Adrenal gland (tissue), 9 donors: ENCODE measurements at regions not wholly inside any gene's neighbourhood (a gene's known extent, or its start where the extent isn't known, plus 50 kb on each side); places are given as distances from the start of the nearest gene placed in this dataset.

Source experiments
- DNase-seq, 7 donors: peaks; one replicate each; pipeline ENCODE4 v3.0.0-alpha.2; 2019 to 2020
- H3K27ac ChIP-seq, 5 donors: fragments of 200-600 bp; sonication (generic) in 4 of 5; 1 replicate in 3 of 5; 2 replicates in 2 of 5; pipeline versions ENCODE4 v1.5.1 to v1.8.0; 2016 to 2020; ENCODE audit warnings: mild to moderate bottlenecking in 1 of 5
- H3K27me3 ChIP-seq: fragments of 200-600 bp; 2 replicates; pipeline ENCODE4 v1.8.0; 2021
- H3K36me3 ChIP-seq, 2 donors: fragments of 200-600 bp; replicated peaks in 1 of 2; 1 replicate in 1 of 2; 2 replicates in 1 of 2; pipeline versions ENCODE4 v1.5.1 to v1.8.0; 2018 to 2022
- H3K4me1 ChIP-seq, 2 donors: fragments of 200-600 bp; replicated peaks in 1 of 2; 1 replicate in 1 of 2; 2 replicates in 1 of 2; pipeline versions ENCODE4 v1.5.1 to v1.8.0; 2018 to 2021
- H3K4me3 ChIP-seq, 4 donors: fragments of 200-600 bp; sonication (generic) in 3 of 4; one replicate each; pipeline ENCODE4 v1.5.1; 2016 to 2018
- H3K9me3 ChIP-seq, 3 donors: fragments of 200-600 bp; sonication (generic) in 1 of 3; replicated peaks in 1 of 3; 1 replicate in 2 of 3; 2 replicates in 1 of 3; pipeline versions ENCODE4 v1.5.1 to v1.8.0; 2016 to 2021
- CTCF ChIP-seq, 6 experiments: fragments of 450-650 bp in 4 of 6; fragments of 200-600 bp in 2 of 6; sonication (generic) in 1 of 6; IDR thresholded peaks; 1 replicate in 5 of 6; 2 replicates in 1 of 6; pipeline versions ENCODE4 v1.5.1 to v1.8.0; 2016 to 2021; ENCODE audit warnings: antibody characterized with exemption in 6 of 6, mild to moderate bottlenecking in 2 of 6, moderate library complexity in 1 of 6
- POLR2A ChIP-seq, 2 donors: fragments of 450-650 bp; IDR thresholded peaks; one replicate each; pipeline ENCODE4 v1.6.1; 2017; ENCODE audit warnings: antibody characterized with exemption in 2 of 2, mild to moderate bottlenecking in 2 of 2, moderate library complexity in 1 of 2
- WGBS, 4 donors: extraction: QIAGEN DNeasy Blood & Tissue Kit in 2 of 4; methylation state at CpG; one replicate each; pipeline versions ENCODE4 v1.1.5 to v1.1.7; 2013 to 2017; 5-methylcytosine and 5-hydroxymethylcytosine counted together
- intact Hi-C, 2 donors: fragments of 100-400 bp; cut with DNase I; formaldehyde crosslinking; loops; one replicate each; pipeline versions ENCODE4 v1.14.1 to v1.15.0; 2022 to 2023
- donor health status: healthy with polysubstance abuse.
- donor health status: Bipolar disorder and iron deficiency.
- donor health status: DM: yes; HTN: yes; CAD: no.
- donor health status: DM: no; HTN: no; CAD: no.
- donor health status: DM: no; HTN: no; CAD: no.

GRCh38 chr18:10029711-10030110 is 115.9 kb downstream of the VAPA start:
- TF ChIP-seq POLR2A (IDR thresholded peaks at IDR 0.05) = no peak
- TF ChIP-seq CTCF (IDR thresholded peaks at IDR 0.05) = no peak
- no peaks in the 10 kb centered on the region for H3K9me3 ChIP-seq
- H3K27me3 ChIP-seq = no peaks in the 10 kb centered on the region
- DNase-seq = no peak
- H3K4me1 ChIP-seq = peaks cover 3 to 13% of the 10 kb centered on the region in 2 donors
- intact Hi-C loops = no loop called here
- no peak overlapping the region for H3K4me3 ChIP-seq
- peak overlapping the region in 1 of 5 donors; percentile 10 for H3K27ac ChIP-seq
- 76 to 93% (median 91%) methylated on average over 10 of the region's 10 CpGs for WGBS, 4 donors
- H3K36me3 ChIP-seq = no peaks in the 10 kb centered on the region

- Histone ChIP-seq H3K27ac (no peak overlapping the region), H3K27me3 (no peaks in the 10 kb centered on the region), H3K36me3 (no peaks in the 10 kb centered on the region), H3K4me1 (peaks cover 3 to 22% of the 10 kb centered on the region in 2 donors), H3K9me3 (no peaks in the 10 kb centered on the region), H3K4me3 (no peak overlapping the region)
- no peak for TF ChIP-seq CTCF (IDR thresholded peaks at IDR 0.05)
- no peak for TF ChIP-seq POLR2A (IDR thresholded peaks at IDR 0.05)
- 79 to 90% (median 87%) methylated on average over 20 to 25 of the region's 25 CpGs for WGBS, 4 donors
- intact Hi-C loops = no loop called here
- no peak for DNase-seq
These were observed 117.2 kb downstream of the VAPA start for GRCh38 chr18:10030816-10031541.

- intact Hi-C loops = no loop called here
- Histone ChIP-seq H3K27ac (peak overlapping the region in 2 of 5 donors; percentile 13 to 26), H3K9me3 (no peaks in the 10 kb centered on the region), H3K36me3 (no peaks in the 10 kb centered on the region), H3K4me1 (peaks cover 3 to 23% of the 10 kb centered on the region in 2 donors), H3K4me3 (peak overlapping the region in 1 of 4 donors; percentile 56), H3K27me3 (no peaks in the 10 kb centered on the region)
- DNase-seq = peak in 1 of 7 donors; percentile 32
- TF ChIP-seq CTCF (IDR thresholded peaks at IDR 0.05) (peak in 2 of 6 experiments; percentile 12 to 35), POLR2A (IDR thresholded peaks at IDR 0.05) (no peak)
- 7 to 21% (median 9%) methylated on average over 9 to 46 of the region's 46 CpGs for WGBS, 4 donors
These were observed 118.7 kb downstream of the VAPA start for GRCh38 chr18:10032331-10033015.

GRCh38 chr18:10033016-10033399 is 119.2 kb downstream of the VAPA start:
- Histone ChIP-seq H3K4me1 (peaks cover 3 to 23% of the 10 kb centered on the region in 2 donors), H3K36me3 (no peaks in the 10 kb centered on the region), H3K27me3 (no peaks in the 10 kb centered on the region), H3K4me3 (peak overlapping the region in 1 of 4 donors; percentile 56), H3K9me3 (no peaks in the 10 kb centered on the region), H3K27ac (peak overlapping the region in 2 of 5 donors; percentile 13 to 26)
- WGBS, 4 donors = 40 to 47% (median 43%) methylated on average over 7 to 9 of the region's 9 CpGs
- DNase-seq = no peak
- intact Hi-C loops = no loop called here
- TF ChIP-seq CTCF (IDR thresholded peaks at IDR 0.05) (no peak), POLR2A (IDR thresholded peaks at IDR 0.05) (no peak)
